BLaER1 (cell line): ENCODE measurements at regions not wholly inside any gene's neighbourhood (a gene's known extent, or its start where the extent isn't known, plus 50 kb on each side); places are given as distances from the start of the nearest gene placed in this dataset.

ENCODE experiments used
- H3K27ac ChIP-seq: shearing (Covaris generic); formaldehyde crosslinking; 2 replicates; pipeline ENCODE4 v1.8.1; 2022
- H3K27me3 ChIP-seq: shearing (Covaris generic); formaldehyde crosslinking; 2 replicates; pipeline ENCODE4 v1.8.1; 2022
- H3K36me3 ChIP-seq: shearing (Covaris generic); formaldehyde crosslinking; 2 replicates; pipeline ENCODE4 v1.8.1; 2022
- H3K4me1 ChIP-seq: shearing (Covaris generic); formaldehyde crosslinking; 2 replicates; pipeline ENCODE4 v1.8.1; 2022
- H3K4me2 ChIP-seq: shearing (Covaris generic); formaldehyde crosslinking; 2 replicates; pipeline ENCODE4 v1.8.1; 2022
- H3K4me3 ChIP-seq: shearing (Covaris generic); formaldehyde crosslinking; 2 replicates; pipeline ENCODE4 v1.8.1; 2022
- H3K9ac ChIP-seq: shearing (Covaris generic); formaldehyde crosslinking; 2 replicates; pipeline ENCODE4 v1.8.1; 2022
- H3K9me3 ChIP-seq: shearing (Covaris generic); formaldehyde crosslinking; 2 replicates; pipeline ENCODE4 v1.8.1; 2022
- H4K20me1 ChIP-seq: shearing (Covaris generic); formaldehyde crosslinking; 2 replicates; pipeline ENCODE4 v1.8.1; 2022
- Cebpa-rat ChIP-seq: shearing (Covaris generic); IDR thresholded peaks from 2 replicates; pipeline ENCODE4 v1.8.1; 2022

- Histone ChIP-seq H3K4me1 (no peaks in the 10 kb centered on the region), H3K9me3 (peaks cover 26% of the 10 kb centered on the region), H4K20me1 (peaks cover 32% of the 10 kb centered on the region; the same call in 1 of the 2 replicates), H3K36me3 (no peaks in the 10 kb centered on the region), H3K4me2 (no peak overlapping the region), H3K4me3 (no peak overlapping the region), H3K9ac (no peak overlapping the region), H3K27me3 (peaks cover 89% of the 10 kb centered on the region), H3K27ac (no peak overlapping the region)
- no peak for TF ChIP-seq Cebpa-rat
Observed at GRCh38 chr15:96414875-96415274, 84.4 kb downstream of the NR2F2 start.

- peaks cover 26% of the 10 kb centered on the region; the same call in 1 of the 2 replicates for H4K20me1 ChIP-seq
- peaks cover 81% of the 10 kb centered on the region for H3K27me3 ChIP-seq
- no peak for TF ChIP-seq Cebpa-rat
- H3K4me1 ChIP-seq, result no peaks in the 10 kb centered on the region
- H3K9ac ChIP-seq, result no peak overlapping the region
- H3K4me3 ChIP-seq, result no peak overlapping the region
- H3K9me3 ChIP-seq, result peaks cover 19% of the 10 kb centered on the region
- H3K36me3 ChIP-seq, result no peaks in the 10 kb centered on the region
- no peak overlapping the region for H3K4me2 ChIP-seq
- H3K27ac ChIP-seq, result no peak overlapping the region
Observed at GRCh38 chr15:96415513-96416217, 85.2 kb downstream of the NR2F2 start.

- Histone ChIP-seq H3K4me1 (no peaks in the 10 kb centered on the region), H3K9ac (no peak overlapping the region), H4K20me1 (peaks cover 19% of the 10 kb centered on the region; the same call in 1 of the 2 replicates), H3K4me3 (no peak overlapping the region), H3K4me2 (no peak overlapping the region), H3K27me3 (peaks cover 74% of the 10 kb centered on the region), H3K27ac (no peak overlapping the region), H3K36me3 (no peaks in the 10 kb centered on the region), H3K9me3 (peaks cover 19% of the 10 kb centered on the region)
- no peak for TF ChIP-seq Cebpa-rat
Observed at GRCh38 chr15:96416218-96416933, 85.9 kb downstream of the NR2F2 start.

- H3K9ac ChIP-seq, result no peak overlapping the region
- no peak overlapping the region for H3K27ac ChIP-seq
- H3K9me3 ChIP-seq, result peaks cover 19% of the 10 kb centered on the region
- H3K36me3 ChIP-seq, result no peaks in the 10 kb centered on the region
- no peak for TF ChIP-seq Cebpa-rat
- H3K4me2 ChIP-seq, result no peak overlapping the region
- H4K20me1 ChIP-seq, result peaks cover 15% of the 10 kb centered on the region; the same call in 1 of the 2 replicates
- H3K27me3 ChIP-seq, result peaks cover 66% of the 10 kb centered on the region
- H3K4me3 ChIP-seq, result no peak overlapping the region
- H3K4me1 ChIP-seq, result no peaks in the 10 kb centered on the region
Observed at GRCh38 chr15:96416934-96417759, 86.6 kb downstream of the NR2F2 start.

GRCh38 chr15:96417760-96418130, 87.2 kb downstream of the NR2F2 start:
- Histone ChIP-seq H3K9me3 (peaks cover 19% of the 10 kb centered on the region), H3K9ac (no peak overlapping the region), H4K20me1 (peaks cover 10% of the 10 kb centered on the region; the same call in 1 of the 2 replicates), H3K36me3 (no peaks in the 10 kb centered on the region), H3K4me1 (no peaks in the 10 kb centered on the region), H3K4me3 (no peak overlapping the region), H3K27ac (no peak overlapping the region), H3K27me3 (peaks cover 60% of the 10 kb centered on the region), H3K4me2 (no peak overlapping the region)
- no peak for TF ChIP-seq Cebpa-rat

GRCh38 chr15:96418146-96418545, 87.6 kb downstream of the NR2F2 start:
- TF ChIP-seq Cebpa-rat, result no peak
- H3K9ac ChIP-seq, result no peak overlapping the region
- H3K4me2 ChIP-seq, result no peak overlapping the region
- no peak overlapping the region for H3K27ac ChIP-seq
- no peaks in the 10 kb centered on the region for H3K4me1 ChIP-seq
- no peak overlapping the region for H3K4me3 ChIP-seq
- H3K36me3 ChIP-seq, result no peaks in the 10 kb centered on the region
- H3K9me3 ChIP-seq, result peaks cover 19% of the 10 kb centered on the region
- H4K20me1 ChIP-seq, result peaks cover 8% of the 10 kb centered on the region; the same call in 1 of the 2 replicates
- H3K27me3 ChIP-seq, result peaks cover 56% of the 10 kb centered on the region

- Histone ChIP-seq H3K27ac (no peak overlapping the region), H3K4me1 (no peaks in the 10 kb centered on the region), H3K4me3 (no peak overlapping the region), H3K9ac (no peak overlapping the region), H3K4me2 (no peak overlapping the region), H4K20me1 (no peaks in the 10 kb centered on the region), H3K27me3 (peaks cover 26% of the 10 kb centered on the region), H3K36me3 (no peaks in the 10 kb centered on the region), H3K9me3 (peaks cover 15% of the 10 kb centered on the region)
- no peak for TF ChIP-seq Cebpa-rat
Observed at GRCh38 chr15:96421178-96421601, 90.7 kb downstream of the NR2F2 start.

- Histone ChIP-seq H4K20me1 (no peaks in the 10 kb centered on the region), H3K9ac (no peak overlapping the region), H3K4me2 (no peak overlapping the region), H3K4me1 (no peaks in the 10 kb centered on the region), H3K36me3 (no peaks in the 10 kb centered on the region), H3K27me3 (peaks cover 16% of the 10 kb centered on the region), H3K4me3 (no peak overlapping the region), H3K27ac (no peak overlapping the region), H3K9me3 (peaks cover 6% of the 10 kb centered on the region)
- TF ChIP-seq Cebpa-rat, result no peak
Observed at GRCh38 chr15:96422125-96422524, 91.6 kb downstream of the NR2F2 start.

- Histone ChIP-seq H3K27me3 (no peaks in the 10 kb centered on the region), H3K27ac (no peak overlapping the region), H3K36me3 (no peaks in the 10 kb centered on the region)
Observed at GRCh38 chr15:96424674-96425073, 94.2 kb downstream of the NR2F2 start.

More at GRCh38 chr15:96424674-96425073, 94.2 kb downstream of the NR2F2 start:
- Histone ChIP-seq H3K4me2 (no peak overlapping the region), H4K20me1 (no peaks in the 10 kb centered on the region), H3K4me1 (no peaks in the 10 kb centered on the region), H3K9me3 (no peaks in the 10 kb centered on the region), H3K4me3 (no peak overlapping the region), H3K9ac (no peak overlapping the region)
- TF ChIP-seq Cebpa-rat, result no peak
